T47D (cell line): ENCODE measurements at regions not wholly inside any gene's neighbourhood (a gene's known extent, or its start where the extent isn't known, plus 50 kb on each side); places are given as distances from the start of the nearest gene placed in this dataset.

Experiments used
- DNase-seq, 2 experiments: peaks; one replicate each; pipeline versions ENCODE4 v3.0.0 to v3.0.0-alpha.2; 2011 to 2012; ENCODE audit warnings: low read depth in 1 of 2, low spot score in 1 of 2
- JUND ChIP-seq: IDR thresholded peaks from 2 replicates; pipeline ENCODE4 v1.6.1; 2012; ENCODE audit warnings: low read depth
- in situ Hi-C: cut with HindIII; loops from 2 replicates; pipeline ENCODE4 v1.10.0; 2016; ENCODE audit warnings: low sequenced_read_pairs, low pct_unique_long_range_greater_than_20kb

GRCh38 chr9:82369251-82369945 is 380.8 kb downstream of the SPATA31D1 start:
- DNase-seq = no peak
- in situ Hi-C loops = no loop called here
- TF ChIP-seq JUND = no peak

- no peak for DNase-seq
- no peak for TF ChIP-seq JUND
- in situ Hi-C loops = no loop called here
These were observed 386.5 kb downstream of the SPATA31D1 start for GRCh38 chr9:82375041-82375440.

- no peak for TF ChIP-seq JUND
- in situ Hi-C loops = no loop called here
- no peak for DNase-seq
These were observed 388.2 kb downstream of the SPATA31D1 start for GRCh38 chr9:82376677-82377232.

- no peak for TF ChIP-seq JUND
- in situ Hi-C loops = no loop called here
- DNase-seq = no peak
These were observed 394.5 kb downstream of the SPATA31D1 start for GRCh38 chr9:82382887-82383616.

- in situ Hi-C loops = no loop called here
- TF ChIP-seq JUND = no peak
- DNase-seq = no peak
These were observed 397.1 kb downstream of the SPATA31D1 start for GRCh38 chr9:82385633-82386032.

GRCh38 chr9:82397534-82397933 is 409.0 kb downstream of the SPATA31D1 start:
- in situ Hi-C loops = no loop called here
- TF ChIP-seq JUND = no peak
- DNase-seq = no peak

- no peak for DNase-seq
- in situ Hi-C loops = no loop called here
- TF ChIP-seq JUND = no peak
These were observed 415.8 kb downstream of the SPATA31D1 start for GRCh38 chr9:82404196-82404870.

GRCh38 chr9:82404881-82405280 is 416.3 kb downstream of the SPATA31D1 start:
- in situ Hi-C loops = no loop called here
- no peak for TF ChIP-seq JUND
- DNase-seq = no peak

- in situ Hi-C loops = no loop called here
- TF ChIP-seq JUND = no peak
- DNase-seq = no peak
These were observed 418.0 kb downstream of the SPATA31D1 start for GRCh38 chr9:82406456-82407085.

- TF ChIP-seq JUND = 0 out of 2 replicates have a peak, but pooled peaks have one; percentile 29
- in situ Hi-C loops = no loop called here
- DNase-seq = peak in 1 of 2 experiments; percentile 45
These were observed 421.7 kb downstream of the SPATA31D1 start for GRCh38 chr9:82410306-82410705.

GRCh38 chr9:82410866-82411265 is 422.3 kb downstream of the SPATA31D1 start:
- no peak for TF ChIP-seq JUND
- DNase-seq = no peak
- in situ Hi-C loops = no loop called here

GRCh38 chr9:82412586-82413305 is 424.2 kb downstream of the SPATA31D1 start:
- DNase-seq = no peak
- in situ Hi-C loops = no loop called here
- TF ChIP-seq JUND = no peak
